Smooth muscle cell (in vitro differentiated cells): ENCODE measurements at regions not wholly inside any gene's neighbourhood (a gene's known extent, or its start where the extent isn't known, plus 50 kb on each side); places are given as distances from the start of the nearest gene placed in this dataset.

Source experiments
- DNase-seq: peaks from one replicate; lab custom pipeline; 2025; ENCODE audit not compliant: unreplicated experiment; lab: John Stamatoyannopoulos, UW
- H2AFZ ChIP-seq: fragments of 200-600 bp; sonication (generic); 2 replicates; pipeline ENCODE4 v1.6.0; 2016; ENCODE audit warnings: antibody characterized with exemption, low read depth, mild to moderate bottlenecking
- H3F3A ChIP-seq: fragments of 200-600 bp; sonication (generic); 2 replicates; pipeline ENCODE4 v1.6.0; 2017; ENCODE audit warnings: antibody characterized with exemption, low read depth
- H3K27ac ChIP-seq: fragments of 200-600 bp; sonication (generic); 2 replicates; pipeline ENCODE4 v1.5.1; 2016; ENCODE audit warnings: low read depth, mild to moderate bottlenecking
- H3K27me3 ChIP-seq: fragments of 200-600 bp; sonication (generic); 2 replicates; pipeline ENCODE4 v1.6.1; 2016; ENCODE audit warnings: low read depth, mild to moderate bottlenecking
- H3K36me3 ChIP-seq: fragments of 200-600 bp; sonication (generic); 2 replicates; pipeline ENCODE4 v1.5.1; 2016; ENCODE audit warnings: low read depth
- H3K4me1 ChIP-seq: fragments of 200-600 bp; sonication (generic); 2 replicates; pipeline ENCODE4 v1.5.1; 2016; ENCODE audit warnings: low read depth
- H3K4me2 ChIP-seq: fragments of 200-600 bp; sonication (generic); 2 replicates; pipeline ENCODE4 v1.6.0; 2016; ENCODE audit warnings: mild to moderate bottlenecking
- H3K4me3 ChIP-seq: fragments of 200-600 bp; sonication (generic); 2 replicates; pipeline ENCODE4 v1.5.1; 2016; ENCODE audit warnings: mild to moderate bottlenecking
- H3K79me2 ChIP-seq: fragments of 200-600 bp; sonication (generic); 2 replicates; pipeline ENCODE4 v1.6.0; 2016; ENCODE audit warnings: low read depth, mild to moderate bottlenecking
- H3K9ac ChIP-seq: fragments of 200-600 bp; sonication (generic); 2 replicates; pipeline ENCODE4 v1.6.0; 2016; ENCODE audit warnings: low read depth
- H3K9me3 ChIP-seq: fragments of 200-600 bp; sonication (generic); replicated peaks from 2 replicates; pipeline ENCODE4 v1.5.1; 2016; ENCODE audit warnings: low read depth
- H4K20me1 ChIP-seq: fragments of 200-600 bp; sonication (generic); 2 replicates; pipeline ENCODE4 v1.6.0; 2016; ENCODE audit warnings: low read depth
- WGBS: methylation state at CpG from one replicate; pipeline ENCODE4 v1.1.7; 2016; ENCODE audit warnings: low lambda C conversion rate; 5-methylcytosine and 5-hydroxymethylcytosine counted together
- TF ChIP-seq, protein P1 (sequence below): fragments of 200-600 bp; sonication (generic); IDR thresholded peaks from 2 replicates; pipeline ENCODE4 v1.5.1; 2017; ENCODE audit warnings: borderline replicate concordance, mild to moderate bottlenecking, antibody characterized with exemption; ENCODE audit not compliant: insufficient read depth, poor library complexity, severe bottlenecking

- H3K9ac ChIP-seq, result no peak overlapping the region
- TF ChIP-seq, protein P1, sequence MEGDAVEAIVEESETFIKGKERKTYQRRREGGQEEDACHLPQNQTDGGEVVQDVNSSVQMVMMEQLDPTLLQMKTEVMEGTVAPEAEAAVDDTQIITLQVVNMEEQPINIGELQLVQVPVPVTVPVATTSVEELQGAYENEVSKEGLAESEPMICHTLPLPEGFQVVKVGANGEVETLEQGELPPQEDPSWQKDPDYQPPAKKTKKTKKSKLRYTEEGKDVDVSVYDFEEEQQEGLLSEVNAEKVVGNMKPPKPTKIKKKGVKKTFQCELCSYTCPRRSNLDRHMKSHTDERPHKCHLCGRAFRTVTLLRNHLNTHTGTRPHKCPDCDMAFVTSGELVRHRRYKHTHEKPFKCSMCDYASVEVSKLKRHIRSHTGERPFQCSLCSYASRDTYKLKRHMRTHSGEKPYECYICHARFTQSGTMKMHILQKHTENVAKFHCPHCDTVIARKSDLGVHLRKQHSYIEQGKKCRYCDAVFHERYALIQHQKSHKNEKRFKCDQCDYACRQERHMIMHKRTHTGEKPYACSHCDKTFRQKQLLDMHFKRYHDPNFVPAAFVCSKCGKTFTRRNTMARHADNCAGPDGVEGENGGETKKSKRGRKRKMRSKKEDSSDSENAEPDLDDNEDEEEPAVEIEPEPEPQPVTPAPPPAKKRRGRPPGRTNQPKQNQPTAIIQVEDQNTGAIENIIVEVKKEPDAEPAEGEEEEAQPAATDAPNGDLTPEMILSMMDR, result no peak
- no peaks in the 10 kb centered on the region for H3K79me2 ChIP-seq
- no peak overlapping the region for H3K4me3 ChIP-seq
- DNase-seq, result no peak
- H3K27me3 ChIP-seq, result no peaks in the 10 kb centered on the region
- H3K4me2 ChIP-seq, result no peak overlapping the region
- no peak overlapping the region for H2AFZ ChIP-seq
- peaks cover 15% of the 10 kb centered on the region for H3K4me1 ChIP-seq
- no peaks in the 10 kb centered on the region for H3K36me3 ChIP-seq
- WGBS, result 82% methylated on average over 4 of the region's 4 CpGs
- H4K20me1 ChIP-seq, result no peaks in the 10 kb centered on the region
- no peaks in the 10 kb centered on the region for H3F3A ChIP-seq
- H3K9me3 ChIP-seq, result no peaks in the 10 kb centered on the region
- H3K27ac ChIP-seq, result no peak overlapping the region
Measured at GRCh38 chr12:112597986-112598385, 179.2 kb downstream of the PTPN11 start.

DNA sequence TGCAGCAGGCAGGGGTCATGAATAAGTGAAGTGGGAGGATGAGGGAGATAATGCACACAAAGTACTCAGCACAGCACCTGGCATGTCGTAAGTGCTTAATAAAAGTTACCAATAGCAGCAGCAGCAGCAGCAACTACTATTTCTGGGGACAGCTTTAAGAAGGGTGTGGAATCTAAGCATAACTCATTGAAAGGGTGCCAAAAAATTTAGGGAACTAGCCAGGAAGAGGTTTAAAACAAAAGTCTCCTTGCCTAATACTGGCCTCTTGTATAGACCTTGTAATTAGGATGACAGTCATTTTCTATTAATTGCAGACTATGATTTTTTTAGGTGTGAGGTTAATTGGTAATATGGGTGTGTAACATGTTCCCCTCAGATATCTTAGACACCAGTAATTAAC, 179.9 kb downstream of the PTPN11 start:
- H3K4me1 ChIP-seq, result peaks cover 17% of the 10 kb centered on the region
- no peaks in the 10 kb centered on the region for H3K36me3 ChIP-seq
- H3F3A ChIP-seq, result no peaks in the 10 kb centered on the region
- no peaks in the 10 kb centered on the region for H3K9me3 ChIP-seq
- H3K4me2 ChIP-seq, result no peak overlapping the region
- TF ChIP-seq, protein P1, result no peak
- no peak overlapping the region for H3K9ac ChIP-seq
- no peak overlapping the region for H2AFZ ChIP-seq
- no peak overlapping the region for H3K4me3 ChIP-seq
- H3K27ac ChIP-seq, result no peak overlapping the region
- no peaks in the 10 kb centered on the region for H3K27me3 ChIP-seq
- H3K79me2 ChIP-seq, result no peaks in the 10 kb centered on the region
- WGBS, result 96% methylated on average over 1 of the region's 1 CpG
- no peaks in the 10 kb centered on the region for H4K20me1 ChIP-seq
- DNase-seq, result no peak

GRCh38 chr12:112599871-112600270, 181.1 kb downstream of the PTPN11 start:
- H3K9ac ChIP-seq, result no peak overlapping the region
- TF ChIP-seq, protein P1, result no peak
- no peaks in the 10 kb centered on the region for H3K36me3 ChIP-seq
- H3K79me2 ChIP-seq, result no peaks in the 10 kb centered on the region
- no peak overlapping the region for H3K27ac ChIP-seq
- H3K4me1 ChIP-seq, result peaks cover 17% of the 10 kb centered on the region
- no peak overlapping the region for H3K4me3 ChIP-seq
- H3K27me3 ChIP-seq, result no peaks in the 10 kb centered on the region
- H3F3A ChIP-seq, result no peaks in the 10 kb centered on the region
- H3K9me3 ChIP-seq, result no peaks in the 10 kb centered on the region
- no peak overlapping the region for H3K4me2 ChIP-seq
- no peaks in the 10 kb centered on the region for H4K20me1 ChIP-seq
- no peak for DNase-seq
- H2AFZ ChIP-seq, result no peak overlapping the region
- 53% methylated on average over 3 of the region's 3 CpGs for WGBS

DNA sequence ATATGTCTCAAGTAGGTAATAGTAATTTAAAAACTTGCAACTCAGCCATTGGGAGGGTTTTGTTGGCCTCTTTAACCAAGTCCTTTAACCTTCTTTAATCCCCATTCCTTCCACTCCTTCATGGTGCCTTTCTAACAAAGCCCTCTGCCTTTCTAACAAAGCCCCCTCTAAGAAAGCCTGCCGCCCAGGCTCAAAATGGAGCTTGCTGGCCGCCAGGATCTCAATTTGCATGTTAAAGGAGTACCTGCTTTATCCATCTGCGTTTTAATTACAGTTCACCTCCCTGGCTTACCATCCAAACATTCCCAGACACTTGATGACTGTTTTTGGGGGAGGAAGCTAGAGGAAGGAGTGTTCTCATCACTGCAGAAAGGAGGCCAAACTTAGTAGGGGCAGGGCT, 183.4 kb downstream of the PTPN11 start:
- no peak overlapping the region for H3K9ac ChIP-seq
- peaks cover 17% of the 10 kb centered on the region for H3K4me1 ChIP-seq
- H4K20me1 ChIP-seq, result no peaks in the 10 kb centered on the region
- H3K27ac ChIP-seq, result no peak overlapping the region
- no peaks in the 10 kb centered on the region for H3F3A ChIP-seq
- TF ChIP-seq, protein P1, result no peak
- DNase-seq, result no peak
- 21% methylated on average over 3 of the region's 3 CpGs for WGBS
- H3K36me3 ChIP-seq, result no peaks in the 10 kb centered on the region
- H3K9me3 ChIP-seq, result no peaks in the 10 kb centered on the region
- no peak overlapping the region for H3K4me2 ChIP-seq
- H2AFZ ChIP-seq, result no peak overlapping the region
- H3K79me2 ChIP-seq, result no peaks in the 10 kb centered on the region
- no peaks in the 10 kb centered on the region for H3K27me3 ChIP-seq
- H3K4me3 ChIP-seq, result no peak overlapping the region
